Left ventricle myocardium inferior (tissue), 1 donor: ENCODE measurements at regions not wholly inside any gene's neighbourhood (a gene's known extent, or its start where the extent isn't known, plus 50 kb on each side); places are given as distances from the start of the nearest gene placed in this dataset.

Experiments used
- DNase-seq: peaks from one replicate; pipeline ENCODE4 v3.0.0-alpha.2; 2020
- H3K27ac ChIP-seq: fragments of 200-600 bp; replicated peaks from 2 replicates; pipeline ENCODE4 v1.8.0; 2021
- H3K27me3 ChIP-seq: fragments of 200-600 bp; 2 replicates; pipeline ENCODE4 v1.8.0; 2021; ENCODE audit warnings: low read depth
- H3K36me3 ChIP-seq: fragments of 200-600 bp; 2 replicates; pipeline ENCODE4 v1.8.0; 2021
- H3K4me1 ChIP-seq: fragments of 200-600 bp; 2 replicates; pipeline ENCODE4 v1.8.0; 2021
- H3K4me3 ChIP-seq: fragments of 200-600 bp; 2 replicates; pipeline ENCODE4 v1.8.0; 2021; ENCODE audit warnings: mild to moderate bottlenecking, moderate library complexity
- H3K9me3 ChIP-seq: fragments of 200-600 bp; replicated peaks from 2 replicates; pipeline ENCODE4 v1.8.0; 2021
- intact Hi-C: fragments of 100-400 bp; cut with micrococcal nuclease; formaldehyde crosslinking; loops from one replicate; pipeline ENCODE4 v1.11.0; 2022
- TF ChIP-seq, protein P1 (sequence below): fragments of 200-600 bp; IDR thresholded peaks from 2 replicates; pipeline ENCODE4 v1.8.0; 2021; ENCODE audit warnings: antibody characterized with exemption, mild to moderate bottlenecking, borderline replicate concordance
- donor health status: DM: no; HTN: yes; CAD: no; lungs with severe emphysema.

DNA sequence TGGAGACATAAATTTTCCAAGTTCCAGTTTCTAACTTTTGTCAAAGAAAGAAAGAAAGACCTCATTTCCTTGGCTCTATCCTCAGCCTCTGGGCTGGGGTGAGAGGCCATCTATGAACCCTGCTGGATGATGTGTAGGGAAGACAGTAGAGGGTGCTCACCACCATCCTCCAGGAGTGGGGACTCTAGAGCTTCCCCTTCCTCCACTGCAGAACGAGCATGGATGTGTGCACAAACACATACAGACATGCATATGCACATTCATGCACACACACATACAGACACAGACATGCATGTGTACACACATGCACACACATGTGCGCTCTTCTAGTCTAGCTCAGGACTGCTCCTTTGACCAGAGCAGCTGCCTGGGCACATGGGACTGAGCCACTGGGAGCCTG is 565.8 kb downstream of the BUD13 start:
- no peaks in the 10 kb centered on the region for H3K9me3 ChIP-seq
- TF ChIP-seq, protein P1, sequence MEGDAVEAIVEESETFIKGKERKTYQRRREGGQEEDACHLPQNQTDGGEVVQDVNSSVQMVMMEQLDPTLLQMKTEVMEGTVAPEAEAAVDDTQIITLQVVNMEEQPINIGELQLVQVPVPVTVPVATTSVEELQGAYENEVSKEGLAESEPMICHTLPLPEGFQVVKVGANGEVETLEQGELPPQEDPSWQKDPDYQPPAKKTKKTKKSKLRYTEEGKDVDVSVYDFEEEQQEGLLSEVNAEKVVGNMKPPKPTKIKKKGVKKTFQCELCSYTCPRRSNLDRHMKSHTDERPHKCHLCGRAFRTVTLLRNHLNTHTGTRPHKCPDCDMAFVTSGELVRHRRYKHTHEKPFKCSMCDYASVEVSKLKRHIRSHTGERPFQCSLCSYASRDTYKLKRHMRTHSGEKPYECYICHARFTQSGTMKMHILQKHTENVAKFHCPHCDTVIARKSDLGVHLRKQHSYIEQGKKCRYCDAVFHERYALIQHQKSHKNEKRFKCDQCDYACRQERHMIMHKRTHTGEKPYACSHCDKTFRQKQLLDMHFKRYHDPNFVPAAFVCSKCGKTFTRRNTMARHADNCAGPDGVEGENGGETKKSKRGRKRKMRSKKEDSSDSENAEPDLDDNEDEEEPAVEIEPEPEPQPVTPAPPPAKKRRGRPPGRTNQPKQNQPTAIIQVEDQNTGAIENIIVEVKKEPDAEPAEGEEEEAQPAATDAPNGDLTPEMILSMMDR: no peak
- H3K4me1 ChIP-seq: no peaks in the 10 kb centered on the region
- intact Hi-C loops: no loop called here
- no peak overlapping the region for H3K4me3 ChIP-seq
- H3K27me3 ChIP-seq: peaks cover 58% of the 10 kb centered on the region
- DNase-seq: no peak
- H3K36me3 ChIP-seq: no peaks in the 10 kb centered on the region
- H3K27ac ChIP-seq: no peak overlapping the region

DNA sequence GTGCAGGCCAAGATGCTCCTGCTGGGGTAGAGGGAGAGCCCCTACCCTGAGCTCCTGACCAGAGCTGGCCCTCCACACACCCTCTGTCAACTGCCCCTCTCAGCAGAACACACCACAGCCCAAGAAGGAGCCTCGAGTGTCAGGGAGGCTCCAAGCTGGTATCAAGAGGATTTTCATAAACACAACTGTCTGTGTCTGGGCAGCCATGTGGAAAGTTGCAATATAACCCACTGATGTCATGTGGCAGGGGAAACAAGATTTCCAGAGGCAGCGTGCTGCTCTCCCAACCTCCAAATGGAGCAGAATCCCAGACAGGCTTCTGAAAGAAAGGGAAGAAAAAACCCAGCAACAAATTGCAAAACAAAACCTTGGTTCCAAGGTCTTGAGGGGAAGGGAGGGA is 569.9 kb downstream of the BUD13 start:
- H3K4me3 ChIP-seq: no peak overlapping the region
- H3K9me3 ChIP-seq: no peaks in the 10 kb centered on the region
- H3K36me3 ChIP-seq: no peaks in the 10 kb centered on the region
- intact Hi-C loops: no loop called here
- TF ChIP-seq, protein P1: no peak
- H3K4me1 ChIP-seq: no peaks in the 10 kb centered on the region
- H3K27ac ChIP-seq: no peak overlapping the region
- H3K27me3 ChIP-seq: peaks cover 32% of the 10 kb centered on the region
- DNase-seq: no peak

DNA sequence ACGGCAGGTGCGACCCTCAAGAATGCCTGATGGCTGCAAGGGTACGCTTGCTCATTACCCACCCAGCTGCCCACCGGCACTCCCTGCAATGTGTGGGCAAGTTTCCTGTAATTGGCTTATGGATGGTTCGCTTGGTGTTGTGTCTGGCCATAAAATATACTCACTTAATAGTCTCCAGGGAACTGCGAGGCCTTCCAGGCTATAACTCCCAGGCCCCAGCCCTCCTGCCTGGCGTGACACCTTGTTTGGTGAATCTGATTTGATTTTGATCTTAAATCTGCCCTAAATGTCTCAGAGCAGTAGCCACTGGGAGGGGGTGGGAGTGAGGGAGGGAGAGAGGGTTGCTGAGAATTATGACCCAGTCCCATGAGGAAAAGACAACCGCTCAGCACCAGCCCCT is 572.2 kb downstream of the BUD13 start:
- no peak for DNase-seq
- H3K27ac ChIP-seq: no peak overlapping the region
- H3K9me3 ChIP-seq: no peaks in the 10 kb centered on the region
- intact Hi-C loops: no loop called here
- H3K27me3 ChIP-seq: peaks cover 27% of the 10 kb centered on the region
- H3K4me3 ChIP-seq: no peak overlapping the region
- no peaks in the 10 kb centered on the region for H3K36me3 ChIP-seq
- H3K4me1 ChIP-seq: no peaks in the 10 kb centered on the region
- TF ChIP-seq, protein P1: no peak

DNA sequence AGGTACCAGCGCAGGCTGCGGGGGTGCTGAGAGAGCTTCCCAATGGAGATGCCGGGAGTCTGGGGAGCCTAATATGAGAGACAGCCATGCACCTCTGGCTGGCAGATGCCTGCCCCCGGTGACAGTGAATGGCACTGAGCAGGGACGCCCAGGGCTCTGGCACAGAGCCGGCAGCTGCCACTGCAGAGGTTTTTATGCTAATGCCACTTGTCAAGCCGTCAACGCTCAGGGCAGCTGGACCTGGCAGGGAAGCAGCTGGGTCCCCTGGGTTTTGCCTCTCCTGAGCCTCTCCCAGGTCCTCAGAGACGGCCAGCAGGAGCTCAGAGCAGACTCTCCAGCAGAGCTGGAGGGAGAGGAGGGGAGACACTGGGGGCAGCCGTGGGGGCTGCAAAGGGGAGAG is 573.6 kb downstream of the BUD13 start:
- DNase-seq: peak; percentile 51
- Histone ChIP-seq H3K27me3 (peaks cover 38% of the 10 kb centered on the region), H3K27ac (no peak overlapping the region), H3K4me1 (no peaks in the 10 kb centered on the region), H3K4me3 (no peak overlapping the region), H3K9me3 (no peaks in the 10 kb centered on the region), H3K36me3 (no peaks in the 10 kb centered on the region)
- intact Hi-C loops: no loop called here
- TF ChIP-seq, protein P1: no peak

GRCh38 chr11:116194156-116194904 is 578.5 kb downstream of the BUD13 start:
- peak overlapping the region; percentile 65 for H3K4me3 ChIP-seq
- peaks cover 13% of the 10 kb centered on the region for H3K4me1 ChIP-seq
- TF ChIP-seq, protein P1: no peak
- H3K9me3 ChIP-seq: no peaks in the 10 kb centered on the region
- DNase-seq: no peak
- H3K27ac ChIP-seq: no peak overlapping the region
- intact Hi-C loops: no loop called here
- no peaks in the 10 kb centered on the region for H3K36me3 ChIP-seq
- peaks cover 58% of the 10 kb centered on the region for H3K27me3 ChIP-seq
